ENCODE measurements at regions not wholly inside any gene's neighbourhood (a gene's known extent, or its start where the extent isn't known, plus 50 kb on each side); places are given as distances from the start of the nearest gene placed in this dataset.

GRCh38 chr9:73074176-73074708 lies 77.4 kb upstream of the ANXA1 start (continued):
- TF ChIP-seq ZBTB12 (CRISPR knock-in tag; IDR thresholded peaks at IDR 0.05) (no peak), BCLAF1 (IDR thresholded peaks at IDR 0.05; ENCODE audit: borderline replicate concordance in 1 of 2, control insufficient read depth in 1 of 2, low read depth in 2 of 2, low read length in 1 of 2) (no peak), PHB (CRISPR knock-in tag; IDR thresholded peaks at IDR 0.05) (no peak), C11orf30 (IDR thresholded peaks at IDR 0.05; ENCODE audit: low read depth) (no peak), ZBTB33 (CRISPR knock-in tag; IDR thresholded peaks at IDR 0.05) (no peak), DACH1 (IDR thresholded peaks at IDR 0.05; ENCODE audit: partially characterized antibody) (no peak), BRF2 (IDR thresholded peaks at IDR 0.05; ENCODE audit: borderline replicate concordance, insufficient read depth, insufficient read length) (no peak), ZNF133 (CRISPR knock-in tag; IDR thresholded peaks at IDR 0.05) (no peak), ELF4 (CRISPR knock-in tag; IDR thresholded peaks at IDR 0.05) (no peak), ZSCAN32 (CRISPR knock-in tag; IDR thresholded peaks at IDR 0.05) (no peak), ZNF707 (CRISPR knock-in tag; conservative IDR thresholded peaks at IDR 0.05) (no peak), CBFB (CRISPR knock-in tag; IDR thresholded peaks at IDR 0.05) (no peak), USF2 (CRISPR knock-in tag; IDR thresholded peaks at IDR 0.05) (no peak), TBP (optimal IDR thresholded peaks at IDR 0.05; ENCODE audit: low read depth, low read length) (no peak)
